H1 (cell line): ENCODE measurements at regions not wholly inside any gene's neighbourhood (a gene's known extent, or its start where the extent isn't known, plus 50 kb on each side); places are given as distances from the start of the nearest gene placed in this dataset.
"Not testable (repeated sequence)": the region's sequence is repeated elsewhere in the genome, so short reads cannot be mapped to it uniquely, and the experiment has no call there.

Experiments used
- ATF3 ChIP-seq: IDR thresholded peaks from 2 replicates; pipeline ENCODE4 v1.6.1; 2011; ENCODE audit warnings: low read depth, mild to moderate bottlenecking, low read length; ENCODE audit not compliant: insufficient read depth
- CHD2 ChIP-seq: IDR thresholded peaks from 2 replicates; pipeline ENCODE4 v1.6.1; 2012; ENCODE audit warnings: low read length, improper control_type of control experiment
- CREB1 ChIP-seq: IDR thresholded peaks from 2 replicates; pipeline ENCODE4 v1.6.1; 2012; ENCODE audit warnings: inconsistent platforms
- GABPA ChIP-seq: IDR thresholded peaks from 2 replicates; pipeline ENCODE4 v1.6.1; 2011; ENCODE audit warnings: mild to moderate bottlenecking, low read length, moderate library complexity, borderline replicate concordance; ENCODE audit not compliant: insufficient read depth
- JUND ChIP-seq: IDR thresholded peaks from 2 replicates; pipeline ENCODE4 v1.6.1; 2011; ENCODE audit warnings: mild to moderate bottlenecking, improper control_type of control experiment, low read length
- MAFK ChIP-seq: IDR thresholded peaks from 2 replicates; pipeline ENCODE4 v1.6.1; 2012; ENCODE audit warnings: low read depth, mild to moderate bottlenecking, improper control_type of control experiment, low read length
- POLR2A ChIP-seq, 2 experiments: IDR thresholded peaks; 1 replicate in 1 of 2; 2 replicates in 1 of 2; pipeline ENCODE4 v1.6.1; 2011; ENCODE audit warnings: low read depth in 2 of 2, low read length in 2 of 2, mild to moderate bottlenecking in 2 of 2; ENCODE audit errors: control extremely low read depth in 1 of 2
- POLR2AphosphoS5 ChIP-seq: IDR thresholded peaks from 2 replicates; pipeline ENCODE4 v1.6.1; 2011; ENCODE audit warnings: low read depth, low read length
- RFX5 ChIP-seq: IDR thresholded peaks from 2 replicates; pipeline ENCODE4 v1.6.1; 2011; ENCODE audit warnings: low read depth, low read length, improper control_type of control experiment, borderline replicate concordance
- RXRA ChIP-seq: IDR thresholded peaks from 2 replicates; pipeline ENCODE4 v1.6.1; 2011; ENCODE audit warnings: low read depth, mild to moderate bottlenecking, low read length, moderate library complexity; ENCODE audit not compliant: insufficient read depth
- SP2 ChIP-seq: IDR thresholded peaks from 2 replicates; pipeline ENCODE4 v1.6.1; 2012; ENCODE audit warnings: mild to moderate bottlenecking, low read length, inconsistent platforms
- YY1 ChIP-seq: IDR thresholded peaks from 2 replicates; pipeline ENCODE4 v1.6.1; 2011; ENCODE audit warnings: low read depth, mild to moderate bottlenecking, low read length
- TF ChIP-seq, protein P1 (sequence below), 3 experiments: IDR thresholded peaks; 1 replicate in 2 of 3; 2 replicates in 1 of 3; pipeline versions ENCODE4 v1.5.1 to v1.6.1; 2011; ENCODE audit warnings: low read length in 3 of 3, mild to moderate bottlenecking in 3 of 3, inconsistent platforms in 2 of 3, low read depth in 1 of 3, moderate library complexity in 1 of 3; ENCODE audit not compliant: insufficient read depth in 1 of 3; ENCODE audit errors: control extremely low read depth in 1 of 3
- TF ChIP-seq, protein P2 (sequence below): IDR thresholded peaks from 2 replicates; pipeline ENCODE4 v1.6.1; 2011; ENCODE audit warnings: low read length, improper control_type of control experiment

DNA sequence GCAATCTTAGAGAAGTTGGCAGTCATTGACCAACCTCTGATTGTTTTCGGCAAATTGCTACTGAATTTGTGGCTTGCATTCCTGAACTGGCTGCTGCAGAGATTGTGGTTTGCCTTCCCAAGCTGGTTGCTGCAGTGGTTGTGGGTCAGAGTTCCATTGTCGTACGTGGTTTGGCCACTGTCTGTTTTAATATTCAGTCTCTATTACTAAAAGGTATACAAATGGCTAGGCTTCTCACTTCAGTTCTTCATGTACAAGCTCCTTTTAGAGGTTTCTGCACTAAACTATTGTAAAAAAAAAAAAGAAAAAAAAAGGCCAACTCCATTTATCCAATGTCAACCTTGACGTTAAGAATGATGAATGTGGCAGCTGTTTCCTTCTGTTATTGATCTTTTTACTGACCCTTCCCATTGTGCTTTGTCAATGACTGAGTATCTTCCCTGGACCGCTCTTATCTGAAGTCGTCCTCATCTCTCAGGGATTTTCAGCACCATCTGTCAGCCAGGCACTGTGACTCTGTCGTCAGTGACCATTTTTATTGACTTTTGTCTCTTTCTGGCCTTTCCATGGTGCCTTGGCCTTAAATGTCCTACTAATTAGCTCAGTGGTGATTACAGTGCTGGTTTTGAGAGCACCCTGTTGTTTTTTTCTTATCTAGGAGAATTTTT lies 140.6 kb upstream of the ZNF658 start:
- not testable (repeated sequence) for TF ChIP-seq GABPA; MAFK; ATF3; POLR2A (IDR thresholded peaks at IDR 0.05; ENCODE audit: control extremely low read depth in 1 of 2, low read depth in 2 of 2, low read length in 2 of 2); CHD2; JUND; YY1; CREB1; RXRA; SP2; RFX5; POLR2AphosphoS5
- TF ChIP-seq, protein P1, sequence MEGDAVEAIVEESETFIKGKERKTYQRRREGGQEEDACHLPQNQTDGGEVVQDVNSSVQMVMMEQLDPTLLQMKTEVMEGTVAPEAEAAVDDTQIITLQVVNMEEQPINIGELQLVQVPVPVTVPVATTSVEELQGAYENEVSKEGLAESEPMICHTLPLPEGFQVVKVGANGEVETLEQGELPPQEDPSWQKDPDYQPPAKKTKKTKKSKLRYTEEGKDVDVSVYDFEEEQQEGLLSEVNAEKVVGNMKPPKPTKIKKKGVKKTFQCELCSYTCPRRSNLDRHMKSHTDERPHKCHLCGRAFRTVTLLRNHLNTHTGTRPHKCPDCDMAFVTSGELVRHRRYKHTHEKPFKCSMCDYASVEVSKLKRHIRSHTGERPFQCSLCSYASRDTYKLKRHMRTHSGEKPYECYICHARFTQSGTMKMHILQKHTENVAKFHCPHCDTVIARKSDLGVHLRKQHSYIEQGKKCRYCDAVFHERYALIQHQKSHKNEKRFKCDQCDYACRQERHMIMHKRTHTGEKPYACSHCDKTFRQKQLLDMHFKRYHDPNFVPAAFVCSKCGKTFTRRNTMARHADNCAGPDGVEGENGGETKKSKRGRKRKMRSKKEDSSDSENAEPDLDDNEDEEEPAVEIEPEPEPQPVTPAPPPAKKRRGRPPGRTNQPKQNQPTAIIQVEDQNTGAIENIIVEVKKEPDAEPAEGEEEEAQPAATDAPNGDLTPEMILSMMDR (IDR thresholded peaks at IDR 0.05; ENCODE audit: control extremely low read depth in 1 of 3, insufficient read depth in 1 of 3, low read depth in 1 of 3, low read length in 3 of 3) = not testable (repeated sequence)
- TF ChIP-seq, protein P2, sequence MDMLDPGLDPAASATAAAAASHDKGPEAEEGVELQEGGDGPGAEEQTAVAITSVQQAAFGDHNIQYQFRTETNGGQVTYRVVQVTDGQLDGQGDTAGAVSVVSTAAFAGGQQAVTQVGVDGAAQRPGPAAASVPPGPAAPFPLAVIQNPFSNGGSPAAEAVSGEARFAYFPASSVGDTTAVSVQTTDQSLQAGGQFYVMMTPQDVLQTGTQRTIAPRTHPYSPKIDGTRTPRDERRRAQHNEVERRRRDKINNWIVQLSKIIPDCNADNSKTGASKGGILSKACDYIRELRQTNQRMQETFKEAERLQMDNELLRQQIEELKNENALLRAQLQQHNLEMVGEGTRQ = not testable (repeated sequence)
